Osteocyte (in vitro differentiated cells): ENCODE measurements at regions not wholly inside any gene's neighbourhood (a gene's known extent, or its start where the extent isn't known, plus 50 kb on each side); places are given as distances from the start of the nearest gene placed in this dataset.
A peak's percentile ranks its signal among the peaks of the same experiment; 100 is the strongest.

ENCODE experiments used
- DNase-seq: peaks from one replicate; pipeline ENCODE4 v3.0.0; 2021; ENCODE audit warnings: mixed read lengths; ENCODE audit not compliant: unreplicated experiment; ENCODE audit errors: extremely low spot score
- H3K27ac Mint-ChIP-seq: one replicate; pipeline ENCODE4 v1.8.0; 2021; ENCODE audit warnings: mild to moderate bottlenecking, mixed read lengths; ENCODE audit not compliant: unreplicated experiment
- H3K27me3 Mint-ChIP-seq: one replicate; pipeline ENCODE4 v1.8.0; 2021; ENCODE audit warnings: mixed read lengths; ENCODE audit not compliant: unreplicated experiment
- H3K36me3 Mint-ChIP-seq: one replicate; pipeline ENCODE4 v1.8.0; 2021; ENCODE audit warnings: mixed read lengths; ENCODE audit not compliant: unreplicated experiment
- H3K4me1 Mint-ChIP-seq: one replicate; pipeline ENCODE4 v1.8.0; 2021; ENCODE audit warnings: mixed read lengths; ENCODE audit not compliant: unreplicated experiment
- H3K4me3 Mint-ChIP-seq: one replicate; pipeline ENCODE4 v1.8.0; 2021; ENCODE audit warnings: mild to moderate bottlenecking, moderate library complexity, mixed read lengths; ENCODE audit not compliant: unreplicated experiment
- H3K9me3 Mint-ChIP-seq: one replicate; pipeline ENCODE4 v1.8.0; 2021; ENCODE audit warnings: mixed read lengths; ENCODE audit not compliant: unreplicated experiment
- CTCF ChIP-seq: fragments of 200-600 bp; sonication (generic); IDR thresholded peaks from 2 replicates; pipeline ENCODE4 v1.5.0; 2021; ENCODE audit warnings: antibody characterized with exemption, mild to moderate bottlenecking, moderate library complexity

DNA sequence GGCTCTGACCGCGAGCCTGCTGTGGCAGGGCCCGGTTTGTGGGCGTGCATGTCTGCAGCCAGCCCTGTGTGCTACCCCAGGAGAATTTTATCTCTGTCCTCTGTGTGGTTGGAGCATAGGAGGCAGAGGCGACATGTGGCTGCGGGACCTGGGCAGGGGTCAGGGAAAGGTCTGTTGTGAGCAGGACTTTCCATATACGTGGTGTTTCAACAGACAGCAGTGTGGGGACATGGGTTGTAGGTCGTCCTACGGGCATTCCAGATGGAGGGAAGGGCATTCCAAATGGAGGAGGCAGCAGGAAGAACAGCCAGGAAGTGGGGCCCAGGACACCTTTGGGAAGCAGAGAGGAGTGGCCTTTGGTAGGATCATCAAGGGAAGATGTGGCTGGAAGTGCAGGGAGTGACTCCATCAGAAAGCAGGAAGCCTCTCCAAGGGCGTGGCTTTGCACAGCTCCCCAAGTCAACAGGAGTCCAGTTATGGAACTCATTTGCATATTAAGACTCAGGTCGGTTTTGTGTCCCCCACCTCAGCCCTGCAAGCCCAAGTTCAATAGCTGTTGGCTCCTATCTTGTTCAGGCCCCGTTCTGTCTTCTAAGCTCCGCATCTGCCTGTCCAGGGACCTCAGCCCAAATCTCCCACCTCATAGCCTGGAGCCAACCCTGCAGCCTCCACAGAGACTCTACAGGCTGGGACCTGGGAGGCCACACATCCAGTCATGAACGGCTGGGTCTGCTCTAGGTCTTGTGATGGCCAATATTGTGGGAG, 309.1 kb downstream of the MATN1 start:
- no peak overlapping the region for H3K27ac Mint-ChIP-seq

DNA sequence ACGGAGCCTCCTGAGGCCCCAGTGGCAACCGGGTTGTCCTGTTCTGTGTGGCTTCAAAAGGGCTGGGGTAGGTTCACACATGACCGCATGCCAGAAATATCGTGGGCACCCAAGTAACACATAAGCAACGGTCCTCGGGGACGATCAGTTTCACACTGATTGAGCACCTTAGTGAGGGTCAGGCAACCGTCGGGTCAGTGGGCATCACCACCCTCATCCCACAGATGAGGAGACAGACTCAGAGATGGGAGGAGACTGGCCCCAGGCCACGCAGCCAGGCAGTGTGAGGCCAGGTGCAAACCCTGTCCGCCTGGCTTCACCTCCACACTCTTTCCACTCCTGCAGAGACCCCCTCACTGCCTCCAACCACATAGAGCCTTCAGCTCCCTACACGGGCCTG, 309.8 kb downstream of the MATN1 start:
- peak; percentile 75 for DNase-seq
- no peak overlapping the region for H3K4me3 Mint-ChIP-seq
- no peak overlapping the region for H3K27ac Mint-ChIP-seq
- no peaks in the 10 kb centered on the region for H3K36me3 Mint-ChIP-seq
- no peak for TF ChIP-seq CTCF
- no peaks in the 10 kb centered on the region for H3K9me3 Mint-ChIP-seq
- H3K27me3 Mint-ChIP-seq: no peaks in the 10 kb centered on the region
- no peaks in the 10 kb centered on the region for H3K4me1 Mint-ChIP-seq

More for the DNA sequence above, 309.1 kb downstream of the MATN1 start:
- no peaks in the 10 kb centered on the region for H3K36me3 Mint-ChIP-seq
- DNase-seq: peak; percentile 80
- no peaks in the 10 kb centered on the region for H3K9me3 Mint-ChIP-seq
- no peaks in the 10 kb centered on the region for H3K4me1 Mint-ChIP-seq
- no peaks in the 10 kb centered on the region for H3K27me3 Mint-ChIP-seq
- H3K4me3 Mint-ChIP-seq: no peak overlapping the region
- TF ChIP-seq CTCF: no peak

DNA sequence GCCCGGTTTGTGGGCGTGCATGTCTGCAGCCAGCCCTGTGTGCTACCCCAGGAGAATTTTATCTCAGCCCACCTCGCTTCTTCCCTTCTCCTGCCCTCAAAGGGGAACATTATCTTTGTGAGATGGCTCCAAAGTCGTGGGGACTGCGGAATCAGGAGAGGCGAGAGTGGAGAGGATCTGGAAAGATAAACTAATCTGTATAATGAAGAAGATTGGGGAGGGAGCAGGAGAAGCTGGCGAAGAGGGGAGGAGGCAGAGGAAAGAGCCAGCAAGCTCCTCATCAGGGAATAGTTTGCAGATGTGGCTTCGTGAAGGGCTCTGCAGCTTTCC, 310.3 kb downstream of the MATN1 start:
- no peak for DNase-seq
- Mint-ChIP-seq H3K4me1 (no peaks in the 10 kb centered on the region), H3K36me3 (no peaks in the 10 kb centered on the region), H3K27me3 (no peaks in the 10 kb centered on the region), H3K27ac (no peak overlapping the region), H3K9me3 (no peaks in the 10 kb centered on the region), H3K4me3 (no peak overlapping the region)
- TF ChIP-seq CTCF: no peak

GRCh38 chr1:30412241-30413110, 310.9 kb downstream of the MATN1 start:
- peak; percentile 75 for DNase-seq
- H3K4me3 Mint-ChIP-seq: no peak overlapping the region
- no peaks in the 10 kb centered on the region for H3K9me3 Mint-ChIP-seq

More at GRCh38 chr1:30412241-30413110, 310.9 kb downstream of the MATN1 start:
- Mint-ChIP-seq H3K36me3 (no peaks in the 10 kb centered on the region), H3K27me3 (no peaks in the 10 kb centered on the region), H3K27ac (no peak overlapping the region), H3K4me1 (no peaks in the 10 kb centered on the region)
- TF ChIP-seq CTCF: no peak
